ENCODE measurements at regions not wholly inside any gene's neighbourhood (a gene's known extent, or its start where the extent isn't known, plus 50 kb on each side); places are given as distances from the start of the nearest gene placed in this dataset.
A peak's percentile ranks its signal among the peaks of the same experiment; 100 is the strongest.

DNA sequence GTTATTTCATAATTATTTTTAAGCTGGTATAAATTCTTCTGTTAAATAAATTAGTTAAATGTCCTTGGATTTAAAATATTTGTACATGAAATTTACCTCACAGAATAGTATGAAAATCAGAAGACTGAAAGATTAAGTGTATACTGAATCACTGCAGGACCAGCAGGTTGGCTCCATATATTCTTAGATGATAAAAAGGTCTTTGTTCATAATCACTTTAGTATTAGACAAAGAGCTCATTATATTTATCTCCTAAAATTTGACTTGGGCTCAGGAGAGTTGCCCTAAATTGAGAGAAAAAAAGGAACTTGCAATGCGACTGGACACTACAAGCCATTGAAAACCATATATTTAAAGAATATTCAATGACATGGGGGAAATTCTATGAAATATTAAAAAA is 766.4 kb upstream of the CITED2 start:
- no peak for DNase-seq
- intact Hi-C loops (cut with DNase I), result no loop called here
- TF ChIP-seq, protein P1, sequence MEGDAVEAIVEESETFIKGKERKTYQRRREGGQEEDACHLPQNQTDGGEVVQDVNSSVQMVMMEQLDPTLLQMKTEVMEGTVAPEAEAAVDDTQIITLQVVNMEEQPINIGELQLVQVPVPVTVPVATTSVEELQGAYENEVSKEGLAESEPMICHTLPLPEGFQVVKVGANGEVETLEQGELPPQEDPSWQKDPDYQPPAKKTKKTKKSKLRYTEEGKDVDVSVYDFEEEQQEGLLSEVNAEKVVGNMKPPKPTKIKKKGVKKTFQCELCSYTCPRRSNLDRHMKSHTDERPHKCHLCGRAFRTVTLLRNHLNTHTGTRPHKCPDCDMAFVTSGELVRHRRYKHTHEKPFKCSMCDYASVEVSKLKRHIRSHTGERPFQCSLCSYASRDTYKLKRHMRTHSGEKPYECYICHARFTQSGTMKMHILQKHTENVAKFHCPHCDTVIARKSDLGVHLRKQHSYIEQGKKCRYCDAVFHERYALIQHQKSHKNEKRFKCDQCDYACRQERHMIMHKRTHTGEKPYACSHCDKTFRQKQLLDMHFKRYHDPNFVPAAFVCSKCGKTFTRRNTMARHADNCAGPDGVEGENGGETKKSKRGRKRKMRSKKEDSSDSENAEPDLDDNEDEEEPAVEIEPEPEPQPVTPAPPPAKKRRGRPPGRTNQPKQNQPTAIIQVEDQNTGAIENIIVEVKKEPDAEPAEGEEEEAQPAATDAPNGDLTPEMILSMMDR (IDR thresholded peaks at IDR 0.05), result no peak
- no peak for TF ChIP-seq POLR2A (IDR thresholded peaks at IDR 0.05)
- WGBS, 4 donors, result 91 to 94% (median 93%) methylated on average over 1 of the region's 1 CpG
- Histone ChIP-seq H3K4me3 (no peak overlapping the region), H3K27ac (no peak overlapping the region), H3K4me1 (peaks cover 0 to 11% (median 2%) of the 10 kb centered on the region in 12 donors), H3K27me3 (no peaks in the 10 kb centered on the region), H3K9me3 (peaks cover 0 to 4% (median 0%) of the 10 kb centered on the region in 12 donors), H3K36me3 (no peaks in the 10 kb centered on the region)
- ATAC-seq, result no peak

DNA sequence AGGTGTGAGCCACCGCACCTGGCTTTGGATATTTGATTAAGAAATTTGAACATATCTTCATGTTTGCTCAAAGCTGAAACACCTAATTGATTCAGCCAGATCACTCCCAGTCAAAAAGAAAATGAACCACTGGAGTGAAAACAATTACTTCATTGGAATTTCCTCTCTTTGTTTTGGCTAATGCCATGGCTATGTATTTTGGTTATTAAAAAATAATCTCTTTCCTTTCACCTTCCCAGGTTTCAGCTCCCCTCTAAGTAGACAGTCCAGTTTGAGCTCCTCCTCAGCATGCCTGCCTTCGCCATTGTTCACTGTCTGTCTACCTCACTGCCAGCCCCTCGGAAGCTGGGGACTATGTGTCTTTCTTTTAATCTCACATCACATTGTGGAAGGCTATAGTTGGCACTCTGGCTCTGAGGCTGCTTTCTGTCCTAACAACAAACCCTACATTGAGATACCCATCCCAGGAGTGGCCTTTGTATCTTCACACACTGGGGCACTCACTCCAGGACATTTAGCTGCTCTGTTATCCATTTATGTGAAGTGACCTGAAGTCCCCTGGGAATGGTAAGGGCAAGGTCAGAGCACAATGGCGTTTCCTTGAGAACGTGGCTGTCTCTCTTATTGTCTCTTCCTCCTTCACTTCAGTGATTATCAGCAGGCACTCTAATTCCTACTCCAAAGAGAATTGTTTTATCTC is 764.0 kb upstream of the CITED2 start:
- H3K36me3 ChIP-seq, result no peaks in the 10 kb centered on the region
- no peak for TF ChIP-seq POLR2A (IDR thresholded peaks at IDR 0.05)
- TF ChIP-seq, protein P1 (IDR thresholded peaks at IDR 0.05), result no peak
- H3K27ac ChIP-seq, result peak overlapping the region in 7 of 12 donors; percentile 6 to 60 (median 41)
- peak in 1 of 5 donors; percentile 19 for DNase-seq
- no peaks in the 10 kb centered on the region for H3K27me3 ChIP-seq
- intact Hi-C loops (cut with DNase I), result no loop called here
- H3K4me1 ChIP-seq, result peaks cover 0 to 11% (median 2%) of the 10 kb centered on the region in 12 donors
- WGBS, 4 donors, result 38 to 52% (median 42%) methylated on average over 5 of the region's 5 CpGs
- H3K4me3 ChIP-seq, result peak overlapping the region in 2 of 12 donors; percentile 4 to 27
- peaks cover 0 to 27% (median 13%) of the 10 kb centered on the region in 12 donors for H3K9me3 ChIP-seq
- ATAC-seq, result peak in 3 of 4 donors; percentile 42 to 64 (median 45)

DNA sequence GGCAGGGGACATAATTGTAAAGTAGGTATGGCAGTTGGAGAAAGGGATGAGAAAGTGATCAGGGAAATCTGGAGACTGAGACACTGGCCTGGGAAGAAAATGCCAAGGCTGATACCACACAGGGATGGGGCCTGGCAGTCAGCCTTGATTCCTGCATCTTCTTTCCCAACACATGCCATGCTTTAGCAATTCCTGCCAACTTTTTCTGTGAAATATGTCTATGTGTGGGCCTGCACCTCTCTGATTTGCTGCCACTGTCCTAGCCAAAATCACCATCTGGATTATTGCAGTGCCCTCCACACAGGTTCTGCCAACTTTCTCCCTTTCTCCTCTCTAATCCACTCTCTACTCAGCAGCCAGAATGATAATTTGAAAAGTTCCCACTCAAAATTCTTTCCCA is 759.8 kb upstream of the CITED2 start:
- DNase-seq (no peak), ATAC-seq (no peak)
- Histone ChIP-seq H3K9me3 (peaks cover 0 to 64% (median 29%) of the 10 kb centered on the region in 12 donors), H3K36me3 (no peaks in the 10 kb centered on the region), H3K4me1 (peaks cover 0 to 11% (median 2%) of the 10 kb centered on the region in 12 donors), H3K27me3 (no peaks in the 10 kb centered on the region), H3K4me3 (no peak overlapping the region), H3K27ac (no peak overlapping the region)
- intact Hi-C loops (cut with DNase I), result no loop called here
- TF ChIP-seq POLR2A (IDR thresholded peaks at IDR 0.05), result no peak

DNA sequence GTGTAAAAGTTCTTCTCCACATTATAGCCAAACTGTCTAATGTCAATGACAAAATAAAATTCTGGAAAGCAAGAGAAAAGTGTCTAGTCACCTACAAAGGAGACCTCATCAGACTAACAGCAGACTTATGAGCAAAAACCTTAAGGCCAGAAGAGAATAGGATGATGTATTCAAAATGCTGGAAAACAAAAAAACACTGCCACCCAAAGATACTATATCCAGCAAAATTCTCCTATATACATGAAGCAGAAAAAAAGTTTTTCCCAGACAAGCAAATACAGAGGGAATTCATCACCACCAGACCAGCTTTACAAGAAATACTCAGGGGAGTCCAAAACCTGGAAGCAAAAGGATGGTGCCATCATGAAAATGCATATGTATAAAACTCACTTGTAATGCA is 755.6 kb upstream of the CITED2 start:
- Histone ChIP-seq H3K36me3 (no peaks in the 10 kb centered on the region), H3K4me3 (no peak overlapping the region), H3K27me3 (no peaks in the 10 kb centered on the region), H3K27ac (no peak overlapping the region), H3K4me1 (no peaks in the 10 kb centered on the region), H3K9me3 (peaks cover 0 to 61% (median 32%) of the 10 kb centered on the region in 12 donors)
- TF ChIP-seq, protein P1 (IDR thresholded peaks at IDR 0.05), result no peak
- TF ChIP-seq POLR2A (IDR thresholded peaks at IDR 0.05), result no peak
- intact Hi-C loops (cut with DNase I), result no loop called here
- ATAC-seq (no peak), DNase-seq (no peak)

DNA sequence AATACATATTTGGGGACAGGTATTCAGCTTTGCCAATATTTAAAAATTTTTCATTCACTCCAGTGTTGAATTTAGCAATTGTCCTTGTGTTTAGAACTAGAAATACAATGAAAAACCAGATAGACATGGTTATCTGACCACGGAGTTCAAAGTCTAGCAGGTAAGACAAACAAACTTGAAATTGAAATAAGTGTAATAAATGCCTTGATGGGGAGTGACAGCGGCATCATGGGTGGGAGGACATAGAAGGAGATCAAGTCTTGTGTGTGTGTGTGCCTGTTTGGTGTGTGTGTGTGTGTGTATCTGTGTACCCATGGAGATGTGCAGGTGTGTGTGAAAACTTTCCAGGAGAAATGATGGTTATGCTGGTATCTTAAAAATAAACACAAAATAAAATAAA is 750.0 kb upstream of the CITED2 start:
- H3K4me3 ChIP-seq, result no peak overlapping the region
- DNase-seq (no peak), ATAC-seq (no peak)
- intact Hi-C loops (cut with DNase I), result no loop called here
- H3K36me3 ChIP-seq, result no peaks in the 10 kb centered on the region
- no peaks in the 10 kb centered on the region for H3K27me3 ChIP-seq
- no peak overlapping the region for H3K27ac ChIP-seq
- no peaks in the 10 kb centered on the region for H3K4me1 ChIP-seq
- TF ChIP-seq POLR2A (IDR thresholded peaks at IDR 0.05), result no peak
- TF ChIP-seq, protein P1 (IDR thresholded peaks at IDR 0.05), result no peak
- peaks cover 0 to 21% (median 11%) of the 10 kb centered on the region in 12 donors for H3K9me3 ChIP-seq
- WGBS, 4 donors, result 92 to 99% (median 96%) methylated on average over 2 of the region's 2 CpGs

Measured in heart left ventricle (tissue), 16 donors.